ENCODE measurements at regions not wholly inside any gene's neighbourhood (a gene's known extent, or its start where the extent isn't known, plus 50 kb on each side); places are given as distances from the start of the nearest gene placed in this dataset.

DNA sequence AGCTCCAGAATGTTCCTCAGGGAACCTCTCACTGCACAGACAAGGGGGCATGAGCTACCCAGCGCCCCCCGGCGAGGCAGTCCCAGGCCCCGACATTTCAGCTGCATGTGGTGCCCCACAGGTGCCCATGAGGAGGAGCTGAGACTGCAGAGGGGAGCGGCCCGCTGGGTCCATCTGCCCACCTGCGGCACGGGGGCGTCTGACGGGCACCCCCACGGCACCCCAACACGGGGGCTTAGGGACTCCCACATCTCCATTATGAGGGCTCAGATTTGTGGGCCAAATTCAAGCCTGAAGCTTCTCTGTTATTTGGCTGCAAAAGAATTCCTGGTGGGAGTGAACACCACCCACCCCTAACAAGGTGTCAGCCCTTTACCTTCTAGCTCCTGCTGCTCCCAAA is 258.4 kb downstream of the UACA start:
- no peak for DNase-seq

DNA sequence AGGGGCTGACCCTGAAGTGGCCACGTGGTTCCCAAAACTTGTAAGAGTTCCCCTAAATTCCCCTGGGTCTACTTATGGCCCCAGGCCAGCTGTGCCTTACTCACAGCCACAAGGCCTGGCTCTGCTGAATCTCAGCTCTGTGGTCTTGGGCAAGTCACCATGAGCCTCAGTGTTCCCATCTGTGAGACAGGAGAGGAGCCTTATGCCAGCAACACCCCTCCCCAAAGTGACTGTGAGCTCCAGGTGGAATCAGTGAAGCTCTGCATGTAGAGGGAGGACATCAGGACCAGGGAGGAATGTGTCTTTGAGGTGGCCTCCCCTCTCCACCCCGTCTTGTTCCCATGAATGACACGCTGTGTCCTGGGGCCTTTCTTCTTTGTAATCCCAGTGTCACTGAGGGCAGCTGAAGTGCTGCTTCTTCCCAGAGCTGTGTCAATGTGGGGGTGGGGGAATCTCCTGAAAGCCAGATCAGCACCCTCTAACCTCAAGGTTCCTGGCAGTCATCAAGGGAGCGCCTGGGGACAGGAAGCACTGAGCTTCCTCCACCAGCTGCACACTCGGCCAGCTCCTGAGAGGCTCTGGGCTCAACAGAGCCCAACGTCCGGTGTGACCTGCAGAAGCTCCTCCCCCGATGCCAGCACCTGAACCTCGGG is 258.9 kb downstream of the UACA start:
- no peak for DNase-seq

DNA sequence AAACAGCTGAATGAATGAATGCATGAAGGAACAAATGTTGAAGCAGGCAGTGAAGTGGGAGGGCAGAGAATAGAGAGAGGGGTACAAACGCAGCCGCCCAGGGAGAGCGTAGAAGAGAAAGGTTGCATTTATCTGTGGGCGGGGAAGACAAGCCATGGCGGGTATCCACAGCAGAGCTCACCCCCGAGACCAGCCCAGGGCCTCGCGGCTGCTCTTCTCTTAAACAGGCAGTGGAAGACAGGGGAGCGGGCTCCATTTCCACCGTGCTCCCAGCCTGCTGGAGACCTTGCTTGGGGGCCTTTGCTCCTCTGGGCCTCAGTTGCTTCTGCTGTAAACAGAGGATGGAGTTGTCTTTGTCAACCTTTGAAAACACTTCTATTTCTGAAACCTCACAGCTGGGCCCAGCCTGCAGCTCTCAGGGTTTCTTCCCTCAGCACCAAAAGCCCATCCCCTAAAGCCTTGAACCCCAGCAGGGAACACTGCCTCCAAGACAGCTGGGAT is 259.5 kb downstream of the UACA start:
- DNase-seq = no peak

DNA sequence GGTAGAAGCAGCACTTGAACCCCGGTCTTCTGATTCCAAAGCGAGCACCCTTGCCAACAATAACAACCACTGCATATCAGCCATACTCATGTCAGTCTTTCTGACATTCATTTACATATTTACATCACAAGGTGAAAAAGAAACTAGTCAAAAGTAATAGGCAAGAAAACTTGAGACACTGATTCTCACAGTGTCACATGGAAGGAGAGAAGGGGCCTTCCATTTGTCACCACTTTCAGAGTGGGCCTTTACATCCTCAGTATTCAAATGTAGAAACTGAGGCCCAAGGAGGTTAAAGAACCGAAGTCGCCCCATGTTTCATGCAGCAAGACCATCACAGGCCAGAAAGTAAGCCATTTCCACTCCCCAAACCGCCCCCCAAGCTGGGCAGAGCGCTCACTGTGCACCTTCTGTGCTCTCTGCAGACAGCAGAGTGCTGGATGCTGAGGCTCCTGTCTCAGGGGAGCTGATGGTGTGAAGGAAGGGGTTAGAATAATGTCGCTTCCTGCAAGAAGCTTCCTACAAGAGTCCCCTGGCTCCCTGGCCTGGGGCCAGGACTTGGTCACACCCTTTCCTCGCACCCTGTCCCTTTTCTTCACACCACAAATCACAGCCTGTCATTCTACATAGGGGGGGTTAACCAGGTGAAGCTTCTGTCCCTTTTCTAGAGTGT is 260.1 kb downstream of the UACA start:
- DNase-seq = no peak

DNA sequence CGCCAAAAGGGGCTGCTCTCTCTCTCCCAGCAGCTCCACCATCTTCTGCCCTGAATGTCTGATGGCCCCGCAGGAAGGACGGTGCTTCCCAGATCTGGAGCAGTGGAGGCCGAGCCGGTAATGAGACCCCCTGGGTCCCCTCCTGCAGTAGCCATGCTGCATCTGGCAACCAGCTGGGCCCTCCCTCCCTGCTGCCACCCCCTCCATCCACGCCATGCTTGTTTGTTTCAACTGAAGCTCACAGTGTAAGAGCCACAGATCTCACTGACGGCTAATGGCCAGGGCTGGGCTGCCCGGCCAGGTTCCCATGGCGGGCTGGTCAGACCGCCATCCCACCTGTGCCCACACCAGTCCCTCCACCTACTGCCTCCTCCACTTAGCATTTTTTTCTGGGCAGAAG is 260.8 kb downstream of the UACA start:
- DNase-seq = no peak

DNA sequence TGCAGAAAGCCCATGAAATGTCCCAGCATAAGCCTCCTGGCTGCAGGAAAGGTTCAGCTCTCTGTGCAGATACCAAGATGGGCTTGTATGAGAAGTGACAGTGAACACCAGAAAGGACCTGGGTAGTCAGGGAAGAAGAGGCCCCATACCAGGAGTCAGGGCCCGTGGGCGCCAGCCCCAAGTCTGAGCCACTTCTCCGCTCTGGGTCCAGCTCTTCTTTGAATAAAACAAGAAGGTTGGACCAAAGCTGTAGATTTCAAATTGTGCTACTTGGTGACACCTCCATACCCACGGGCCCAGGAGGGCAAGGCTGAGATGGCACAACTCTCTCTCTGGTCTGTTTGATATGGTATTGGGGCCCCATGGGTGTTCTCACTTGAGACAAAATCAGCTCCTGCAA is 261.5 kb downstream of the UACA start:
- no peak for DNase-seq

DNA sequence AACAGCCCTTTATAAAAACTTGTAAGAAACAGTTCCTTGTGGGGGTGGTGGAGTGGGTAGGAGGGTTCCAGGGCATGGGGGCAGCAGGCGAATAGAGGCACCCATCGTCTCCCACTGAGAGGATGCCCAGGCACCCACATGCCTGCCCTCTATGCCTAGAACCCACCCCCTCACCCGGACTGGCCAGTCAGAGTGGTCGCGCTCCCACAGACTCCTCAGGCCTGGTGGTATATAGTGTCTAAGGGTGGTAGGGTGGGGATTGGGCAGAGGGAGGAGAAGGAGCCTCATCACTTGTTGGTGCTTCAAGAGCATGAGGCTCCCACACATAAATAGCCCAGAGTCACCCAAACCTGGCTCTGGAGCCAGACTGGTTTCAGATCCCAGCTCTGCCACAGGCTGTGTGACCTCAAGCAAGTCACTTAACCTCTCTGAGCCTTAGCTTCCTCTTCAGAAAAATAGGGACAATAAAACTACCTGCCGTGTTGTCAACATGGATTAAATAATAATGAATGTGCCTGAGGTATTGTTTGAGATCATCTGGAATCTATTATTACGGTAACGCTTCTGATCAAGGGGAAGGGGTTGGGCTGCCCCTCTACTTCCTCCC is 262.1 kb downstream of the UACA start:
- no peak for DNase-seq

DNA sequence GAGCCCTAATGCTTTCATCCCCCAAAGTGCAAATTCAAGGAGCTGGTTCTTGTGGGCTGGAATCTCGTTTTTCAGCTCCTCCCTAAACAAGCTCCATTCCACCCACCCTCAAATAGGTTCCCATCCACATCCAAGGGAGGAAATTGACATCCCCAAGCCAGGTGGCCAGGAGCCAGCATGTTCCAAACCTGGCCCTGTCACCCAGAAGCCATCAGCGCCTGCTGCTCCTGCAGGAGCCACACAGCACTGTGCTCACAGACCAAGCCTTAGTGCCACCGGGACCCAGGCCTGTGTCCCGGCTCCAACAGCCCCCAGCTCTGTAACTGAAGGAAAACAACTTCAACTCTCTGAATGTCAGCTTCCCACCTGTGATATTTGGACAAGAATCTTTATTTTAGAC is 263.6 kb downstream of the UACA start:
- no peak for DNase-seq

DNA sequence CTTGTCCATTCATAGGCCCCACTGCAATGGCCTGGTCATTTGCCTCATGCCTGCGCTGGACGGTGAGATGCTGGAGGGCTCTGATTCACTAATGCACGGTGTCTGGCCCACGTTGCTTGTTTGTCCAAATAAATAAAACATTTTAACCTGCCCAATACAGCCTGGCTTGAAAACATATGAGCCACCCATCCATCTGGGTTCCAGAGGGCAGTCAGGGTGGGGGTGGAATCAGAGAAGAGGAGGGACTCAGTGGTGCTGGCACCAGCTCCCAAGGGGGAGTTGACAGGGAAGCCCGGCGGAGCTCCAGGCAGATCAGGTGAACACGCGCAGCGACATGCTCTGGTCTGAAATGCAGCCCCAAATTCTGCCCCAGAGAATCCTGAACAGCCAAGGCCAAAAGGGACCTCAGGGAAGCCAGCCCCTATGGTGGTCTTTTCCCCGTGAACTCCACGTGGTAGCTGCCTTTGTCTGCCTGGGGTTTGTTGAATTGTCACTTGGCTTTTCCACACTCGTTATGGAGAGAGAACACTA is 265.2 kb downstream of the UACA start:
- no peak for DNase-seq

DNA sequence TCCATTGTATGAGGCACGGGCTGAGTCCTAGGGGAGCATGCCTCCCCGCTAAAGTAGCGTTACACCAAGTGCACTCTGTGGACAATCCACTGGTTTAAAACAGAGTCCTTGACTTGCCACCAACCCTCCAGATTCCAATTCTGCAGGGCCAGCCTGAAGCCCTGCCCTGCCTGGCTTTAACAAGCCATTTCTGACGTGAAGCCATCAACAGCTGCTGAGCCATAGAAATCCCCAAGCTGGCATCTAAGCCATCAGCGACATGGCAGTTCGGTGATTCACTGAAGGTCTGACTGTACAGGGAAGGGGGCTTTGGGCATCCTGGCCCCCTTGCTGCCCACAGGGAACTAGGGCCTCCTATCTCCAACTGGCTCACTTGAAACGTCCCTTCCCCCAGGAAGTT is 265.7 kb downstream of the UACA start:
- DNase-seq = no peak

DNA sequence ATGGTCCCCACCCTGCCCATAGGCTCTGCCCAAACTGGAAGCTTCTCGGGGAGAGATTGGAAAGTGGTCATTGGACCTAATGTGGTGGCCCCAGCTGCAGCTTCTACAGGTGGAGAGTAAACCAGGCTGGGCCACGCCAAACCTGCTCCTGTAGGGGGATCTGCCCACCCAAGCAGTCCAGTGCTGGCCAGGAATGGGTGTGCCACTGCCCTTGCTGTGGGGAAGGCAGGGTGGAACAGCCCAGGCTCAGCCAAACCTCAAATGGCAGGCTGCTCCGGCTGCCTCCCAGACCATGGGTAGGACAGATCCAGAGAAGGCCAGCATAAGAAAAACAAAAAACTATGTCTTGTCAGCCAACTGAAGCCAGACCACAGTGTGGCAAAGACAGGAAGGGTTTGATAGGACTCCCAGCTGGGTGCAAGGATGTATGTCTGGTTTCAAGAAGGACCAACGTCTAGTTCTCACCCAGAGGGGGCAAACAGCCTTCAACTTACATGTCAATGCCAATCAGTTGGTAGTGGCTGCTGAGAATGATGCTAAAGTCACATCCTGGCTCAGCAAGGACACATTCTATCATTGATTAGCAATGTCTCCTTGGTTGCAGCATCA is 267.3 kb downstream of the UACA start:
- DNase-seq = no peak

DNA sequence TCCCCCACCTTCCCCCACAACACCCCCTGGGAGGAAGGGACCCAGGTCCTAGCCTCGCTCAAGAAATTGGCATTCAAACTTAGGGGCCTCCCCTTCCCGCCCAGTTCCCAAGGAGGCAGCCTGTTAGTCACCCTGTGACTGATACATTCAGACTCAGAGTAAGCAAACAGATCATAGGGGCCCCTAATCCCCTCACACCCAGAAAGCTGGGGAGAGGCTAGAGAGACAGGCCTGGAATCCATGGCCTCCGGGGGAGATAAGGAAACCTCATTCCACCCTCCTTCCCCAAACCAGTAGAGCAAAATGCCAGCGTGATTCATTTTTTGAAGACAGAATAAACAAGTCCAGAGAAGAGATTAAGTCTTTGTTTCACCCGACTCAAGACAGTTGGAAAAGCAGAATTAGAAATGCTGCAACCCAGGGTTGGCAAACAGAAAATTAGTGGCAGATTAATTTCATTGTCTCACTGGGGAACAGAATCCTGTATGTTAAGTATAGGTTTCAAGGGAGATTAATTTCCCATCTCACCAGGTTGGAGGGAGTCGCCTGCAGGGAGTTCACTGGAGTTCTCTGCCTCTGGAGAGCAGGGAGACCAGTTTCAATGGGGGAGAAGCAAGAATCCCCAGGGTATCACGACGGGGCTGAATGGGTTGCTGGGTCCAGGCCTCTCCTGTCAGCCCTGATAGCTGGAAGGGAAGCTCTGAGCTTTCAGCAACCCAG is 268.3 kb downstream of the UACA start:
- no peak for DNase-seq

DNA sequence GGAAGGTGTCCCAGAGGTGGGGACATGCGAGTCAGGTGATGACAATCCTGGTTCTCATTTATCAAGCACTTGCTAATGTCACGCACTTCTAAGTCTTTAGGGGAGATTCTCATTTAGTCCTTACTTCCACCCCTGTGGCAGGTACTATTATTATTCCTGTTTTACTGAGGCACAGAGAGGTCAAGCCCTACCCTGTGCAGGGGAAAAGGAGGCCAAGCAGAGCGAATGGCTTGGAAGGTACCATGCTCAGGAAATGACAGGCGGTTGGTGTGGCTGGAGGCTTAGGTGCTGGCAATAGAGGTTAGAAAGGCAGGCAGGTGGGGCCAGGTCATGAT is 268.9 kb downstream of the UACA start:
- DNase-seq = no peak

DNA sequence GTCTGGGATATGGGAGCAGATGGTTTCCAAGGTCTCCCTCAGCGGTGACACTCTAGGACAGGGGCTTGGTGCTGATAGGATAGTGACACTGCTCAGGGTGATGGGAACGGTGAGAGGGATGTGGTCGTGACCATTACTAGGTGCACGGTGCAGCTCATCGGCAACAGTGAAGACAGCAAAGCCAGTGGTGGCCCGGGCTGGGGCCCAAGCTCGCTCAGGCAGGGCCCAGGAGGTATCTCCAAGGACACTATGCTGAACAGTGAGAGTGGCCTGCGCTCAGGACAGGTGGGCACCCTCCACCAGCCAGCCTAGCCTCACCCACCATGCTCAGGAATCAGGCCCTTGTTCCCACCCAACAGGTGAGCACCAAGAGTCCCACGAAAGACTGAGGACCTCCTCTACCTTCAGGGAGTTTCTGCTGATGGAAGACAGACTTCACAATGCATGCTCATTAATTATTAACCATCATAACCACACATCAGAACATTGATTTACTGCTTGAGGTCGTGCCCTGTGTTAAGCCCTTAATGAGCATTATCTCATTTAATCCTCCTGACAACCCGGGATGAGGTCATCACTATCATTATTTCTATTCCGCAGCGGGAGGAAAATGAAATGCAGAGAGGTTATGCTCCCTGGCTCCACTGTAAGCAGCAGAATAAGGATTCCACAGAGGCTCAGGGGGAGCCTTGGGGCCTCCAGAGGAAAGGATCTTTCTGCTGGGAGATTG is 269.4 kb downstream of the UACA start:
- no peak for DNase-seq

DNA sequence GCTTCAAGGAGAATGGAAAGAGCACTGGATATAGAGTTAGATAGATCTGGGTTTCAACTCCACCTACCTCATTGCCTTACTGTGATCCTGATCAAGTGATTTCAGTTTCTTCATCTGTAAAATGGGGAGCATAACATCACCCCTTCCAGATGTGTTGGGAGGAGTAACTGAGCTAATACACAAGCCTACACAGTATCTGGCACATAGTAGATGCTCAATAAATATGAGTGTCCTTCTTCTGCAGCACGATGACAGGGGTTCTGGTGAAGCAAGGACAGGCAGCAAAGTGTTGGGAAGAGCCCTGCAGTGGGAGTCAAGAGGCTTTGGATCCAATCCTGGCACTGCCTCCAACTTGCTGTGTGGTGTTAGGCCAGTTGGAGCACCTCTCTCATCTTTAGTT is 270.0 kb downstream of the UACA start:
- no peak for DNase-seq

DNA sequence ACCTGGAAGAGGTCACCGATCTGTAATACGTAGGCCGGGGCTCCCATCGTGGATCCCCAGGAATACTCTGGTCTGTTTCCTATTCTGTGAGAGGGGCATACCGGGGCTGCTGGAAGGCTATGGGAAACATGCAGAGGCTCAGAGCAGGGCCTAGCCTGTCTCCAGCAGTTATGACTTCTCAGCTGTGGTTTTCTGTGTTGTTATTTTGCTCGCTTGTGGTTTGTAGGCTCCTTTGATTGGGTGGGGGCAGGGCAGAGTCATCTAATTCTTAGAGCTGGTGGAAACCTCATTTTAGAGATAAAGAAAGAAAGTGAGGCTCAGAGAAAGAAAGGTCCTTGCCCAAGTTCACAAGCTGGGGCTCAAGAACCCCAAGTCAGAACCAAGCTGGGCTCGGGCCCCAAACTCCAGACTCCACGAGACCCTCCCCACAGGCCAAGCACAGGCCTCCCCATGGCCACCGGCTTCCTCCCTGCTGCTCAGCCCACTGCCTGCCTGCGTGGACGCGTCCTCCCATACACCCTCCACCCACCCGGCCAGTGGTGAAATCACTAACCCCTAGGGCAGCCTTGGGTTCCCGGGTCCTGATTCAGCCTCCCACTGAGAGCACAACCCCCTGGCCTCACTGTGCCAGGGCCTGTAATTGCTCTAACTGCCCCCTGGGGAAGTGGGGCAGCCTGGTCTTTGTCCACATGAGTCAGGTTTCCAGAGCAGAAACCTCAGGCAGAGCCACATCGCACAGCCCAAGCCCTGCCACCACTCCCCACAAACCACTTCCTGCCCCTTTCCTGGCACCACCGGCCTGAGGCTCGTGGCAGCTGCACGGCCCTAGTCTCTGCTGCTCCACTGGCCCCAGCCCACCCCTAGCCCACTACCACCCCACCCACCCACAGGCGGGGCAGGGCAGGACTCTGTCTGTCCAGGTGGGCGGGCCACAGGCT is 270.8 kb downstream of the UACA start:
- peak; percentile 82 for DNase-seq

DNA sequence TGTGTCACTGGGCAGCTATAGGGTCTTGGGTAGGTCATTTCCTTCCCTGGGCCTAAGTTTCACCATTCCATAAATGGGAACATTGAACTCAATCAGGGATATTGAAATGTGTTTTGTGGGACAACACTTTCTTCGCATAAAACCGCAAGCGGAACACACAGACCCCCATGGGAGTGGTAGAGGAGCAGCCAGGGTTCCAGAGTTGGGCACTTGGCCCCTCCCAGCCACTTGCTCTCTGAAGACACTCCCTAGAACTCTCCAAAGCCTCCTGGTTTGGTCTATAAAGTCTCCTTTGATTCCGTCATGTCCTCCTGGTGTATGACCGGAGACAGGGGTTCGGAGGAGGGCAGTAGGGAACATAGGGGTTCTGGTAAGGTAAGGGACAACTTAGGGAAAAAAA is 271.7 kb downstream of the UACA start:
- DNase-seq = no peak

DNA sequence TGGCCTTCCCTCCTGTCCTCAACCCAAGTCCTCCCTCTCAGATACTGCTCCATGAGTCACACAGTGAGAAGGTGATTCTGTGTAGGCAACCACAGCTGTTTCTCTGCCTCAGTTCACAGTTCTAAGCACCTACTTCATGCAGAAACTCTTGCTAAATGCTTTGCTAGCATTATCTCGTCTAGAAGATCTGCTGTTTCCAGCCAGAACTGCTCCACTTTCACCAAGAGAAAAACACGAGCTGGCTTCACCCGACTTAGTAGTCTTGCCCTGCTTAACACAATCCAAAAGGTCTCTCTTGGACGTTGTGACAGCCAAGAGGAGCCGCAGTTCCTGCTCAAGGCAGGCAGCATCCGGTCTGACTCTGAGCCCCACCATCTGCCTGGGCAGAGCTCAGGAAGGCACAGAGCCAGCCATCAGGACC is 272.1 kb downstream of the UACA start:
- no peak for DNase-seq

DNA sequence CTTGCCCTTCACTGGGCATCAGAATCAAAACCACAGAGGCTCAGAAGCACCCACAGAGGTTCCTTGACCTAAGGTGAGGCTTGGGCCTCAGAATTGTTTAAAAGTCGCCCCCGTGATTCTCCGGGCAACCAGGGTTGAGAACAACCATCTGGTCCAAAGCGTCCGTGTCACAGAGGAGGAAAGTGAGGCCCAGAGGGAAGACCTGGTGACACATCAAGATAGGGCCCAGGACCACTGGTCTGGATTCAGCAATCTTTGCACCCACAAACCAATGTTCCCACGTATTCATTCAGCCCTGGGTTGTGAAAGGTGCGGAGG is 272.6 kb downstream of the UACA start:
- no peak for DNase-seq

DNA sequence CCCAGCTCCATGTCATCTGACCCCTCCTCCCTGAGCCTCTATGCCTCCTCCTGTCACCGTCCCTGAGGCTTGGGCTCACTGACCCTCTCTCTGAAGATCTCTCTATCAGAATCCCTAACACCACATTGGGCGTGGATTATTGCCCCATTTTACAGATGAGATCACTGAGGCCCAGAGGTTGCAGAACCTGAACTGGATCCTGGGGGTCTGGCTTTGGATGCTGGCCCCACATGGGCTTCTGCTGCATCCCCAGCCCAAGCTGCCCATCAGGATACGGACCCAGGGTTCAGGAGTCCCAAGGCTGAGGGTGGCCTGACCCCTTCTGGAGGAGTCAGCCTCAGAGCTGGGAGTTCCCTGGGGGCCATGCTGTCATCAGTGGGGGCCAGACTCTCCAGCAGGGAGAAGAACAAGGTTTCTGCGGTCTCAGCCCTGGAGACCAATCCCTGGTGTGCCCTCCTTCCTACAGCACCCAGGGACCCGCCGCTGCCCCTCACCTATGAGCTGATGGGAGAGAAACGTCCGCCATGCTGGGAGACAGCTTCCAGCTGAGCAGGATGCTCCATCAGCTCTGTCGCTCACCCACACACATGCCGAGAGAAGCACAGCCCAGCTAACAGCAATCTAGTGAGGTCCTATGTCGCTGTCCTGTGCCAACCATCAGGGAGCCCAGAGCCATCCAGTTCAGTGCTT is 273.1 kb downstream of the UACA start:
- DNase-seq = no peak

Measured in right forelimb (tissue), 1 donor.